ENCODE measurements at regions not wholly inside any gene's neighbourhood (a gene's known extent, or its start where the extent isn't known, plus 50 kb on each side); places are given as distances from the start of the nearest gene placed in this dataset.
"Not testable (repeated sequence)": the region's sequence is repeated elsewhere in the genome, so short reads cannot be mapped to it uniquely, and the experiment has no call there.

GRCh38 chr1:221878134-221878533, 136.2 kb upstream of the DUSP10 start:
- intact Hi-C loops (cut with DNase I) = no loop called here
- ATAC-seq (ENCODE audit: poor library complexity) (no peak), DNase-seq (no peak)

DNA sequence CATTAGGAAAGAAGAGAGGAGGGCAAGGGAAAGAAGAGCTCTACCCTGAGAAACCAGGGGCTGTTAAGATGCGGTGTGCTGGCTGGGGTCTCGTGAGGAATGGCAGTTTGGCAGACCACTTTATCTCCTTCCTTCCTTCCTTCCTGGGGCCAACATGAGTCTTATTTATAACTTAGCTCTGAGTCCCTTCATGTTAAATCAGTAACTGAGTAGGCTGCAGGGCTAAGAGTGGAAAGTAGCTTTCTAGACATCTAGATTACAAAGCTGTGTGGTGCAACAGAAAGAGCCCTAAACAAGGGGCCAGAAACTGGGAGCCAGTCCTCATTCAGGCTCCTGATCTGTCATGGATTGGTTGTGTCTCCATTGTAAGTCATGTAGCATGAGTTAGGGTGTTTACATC, 135.4 kb upstream of the DUSP10 start:
- intact Hi-C loops (cut with DNase I) = no loop called here
- no peak for DNase-seq

DNA sequence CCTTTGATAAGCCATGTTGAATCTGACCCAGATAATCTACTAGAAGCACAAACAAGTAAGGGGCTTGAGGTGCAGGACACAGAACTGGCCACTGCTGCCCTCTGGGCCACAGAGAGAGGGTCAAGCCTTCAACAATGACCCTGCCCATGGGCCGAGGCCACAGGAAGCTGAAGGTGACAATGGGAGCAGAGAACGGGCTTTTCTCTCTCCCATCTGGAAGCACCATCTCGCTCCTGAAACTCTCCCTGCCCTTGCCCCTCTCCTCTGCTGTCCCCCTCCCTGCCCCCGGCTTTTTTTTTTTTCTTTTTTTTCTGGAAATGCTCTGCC, 133.1 kb upstream of the DUSP10 start:
- intact Hi-C loops (cut with DNase I) = no loop called here
- no peak for ATAC-seq (ENCODE audit: poor library complexity)
- DNase-seq = no peak

More for the DNA sequence above, 135.4 kb upstream of the DUSP10 start:
- ATAC-seq (ENCODE audit: poor library complexity) = no peak

DNA sequence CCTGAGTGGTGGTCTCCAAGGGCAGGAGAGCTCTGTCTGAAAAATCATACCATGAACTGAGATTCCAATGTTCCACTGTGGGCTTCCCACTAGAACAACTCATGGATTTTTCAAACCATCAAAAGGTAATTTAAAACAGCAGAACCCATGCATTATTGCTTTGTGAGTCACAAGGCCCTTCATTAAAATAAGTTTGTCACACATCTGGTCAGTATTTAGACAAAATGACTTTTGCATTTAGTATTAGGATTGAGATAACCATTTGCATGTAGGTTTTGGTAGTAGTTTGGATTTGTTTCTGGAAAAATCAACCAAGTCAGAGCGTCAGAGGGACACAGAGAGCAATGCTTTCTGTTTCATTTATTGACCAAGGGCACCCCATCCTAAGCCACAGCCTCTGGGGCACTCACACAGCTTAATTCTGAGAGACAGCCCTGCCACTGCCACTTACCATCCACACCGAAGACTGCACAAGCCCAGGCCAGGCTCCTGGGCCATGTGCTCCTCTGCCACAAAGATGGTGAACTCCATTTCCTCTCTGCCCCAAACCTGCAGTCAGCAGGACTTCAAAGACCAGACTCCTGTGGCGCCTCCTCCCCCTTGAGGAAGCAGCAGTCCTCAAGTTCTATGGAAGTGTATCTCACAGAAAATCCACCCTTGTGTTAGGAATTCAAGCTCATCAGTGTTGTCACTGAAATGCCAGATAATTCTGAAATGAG, 132.6 kb upstream of the DUSP10 start:
- DNase-seq (no peak), ATAC-seq (ENCODE audit: poor library complexity) (no peak)
- intact Hi-C loops (cut with DNase I) = no loop called here

GRCh38 chr1:221873673-221874072, 131.8 kb upstream of the DUSP10 start:
- intact Hi-C loops (cut with DNase I) = no loop called here
- DNase-seq = no peak
- ATAC-seq (ENCODE audit: poor library complexity) = no peak

DNA sequence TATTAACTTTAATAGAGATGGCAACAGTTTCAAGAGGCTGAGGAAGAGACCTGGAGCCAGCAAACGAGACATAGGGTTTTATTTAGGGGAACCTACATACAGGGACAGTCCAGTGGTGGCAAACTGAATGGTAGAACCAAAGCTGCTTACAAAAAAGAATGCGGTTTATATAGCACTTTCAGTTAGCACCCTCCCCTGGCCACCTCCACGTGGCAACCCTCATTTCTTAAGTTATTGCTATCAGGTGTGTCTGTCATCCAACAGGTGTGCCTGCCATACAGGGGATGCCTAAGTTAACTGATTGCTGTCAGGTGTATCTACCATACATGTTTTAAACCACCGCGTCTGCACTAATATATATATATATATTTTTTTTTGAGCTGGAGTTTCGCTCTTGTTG, 129.2 kb upstream of the DUSP10 start:
- intact Hi-C loops (cut with DNase I) = no loop called here

GRCh38 chr1:221869779-221870178, 127.9 kb upstream of the DUSP10 start:
- intact Hi-C loops (cut with DNase I) = no loop called here
- DNase-seq (no peak), ATAC-seq (ENCODE audit: poor library complexity) (no peak)

More for the DNA sequence above, 129.2 kb upstream of the DUSP10 start:
- DNase-seq (no peak), ATAC-seq (ENCODE audit: poor library complexity) (no peak)

DNA sequence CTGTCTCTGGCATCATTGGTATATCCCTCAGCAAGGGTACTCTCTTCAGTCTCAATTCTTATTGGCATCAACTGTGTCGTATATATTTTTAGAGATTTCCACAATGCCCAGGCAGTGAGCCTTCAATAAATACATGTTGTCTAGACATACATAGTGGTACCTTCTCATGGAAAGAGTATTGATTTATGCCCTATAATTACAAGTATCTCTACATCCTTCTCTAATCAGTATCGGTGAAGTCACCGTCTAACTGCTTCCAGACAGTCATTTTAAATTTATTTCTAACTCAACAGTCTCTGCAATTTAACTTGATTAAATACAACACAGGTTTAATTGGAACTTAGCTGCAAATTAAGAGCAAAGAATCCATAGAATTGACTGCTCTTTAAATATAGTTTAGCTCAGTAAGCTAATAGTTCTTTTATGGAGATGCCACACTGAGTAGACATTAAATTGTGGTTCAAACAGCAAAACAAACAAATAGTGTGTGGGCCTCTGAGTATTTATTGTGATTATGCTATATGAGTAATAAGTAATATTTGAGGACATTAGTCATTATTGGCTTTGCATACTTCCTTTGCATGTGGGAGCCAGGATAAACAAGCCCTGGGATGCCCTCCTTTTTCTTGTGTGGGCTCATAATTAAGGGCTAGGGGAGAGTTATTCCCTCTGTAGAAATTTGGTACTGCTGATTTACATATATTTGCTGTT, 126.9 kb upstream of the DUSP10 start:
- no peak for ATAC-seq (ENCODE audit: poor library complexity)
- intact Hi-C loops (cut with DNase I) = no loop called here
- DNase-seq = no peak

DNA sequence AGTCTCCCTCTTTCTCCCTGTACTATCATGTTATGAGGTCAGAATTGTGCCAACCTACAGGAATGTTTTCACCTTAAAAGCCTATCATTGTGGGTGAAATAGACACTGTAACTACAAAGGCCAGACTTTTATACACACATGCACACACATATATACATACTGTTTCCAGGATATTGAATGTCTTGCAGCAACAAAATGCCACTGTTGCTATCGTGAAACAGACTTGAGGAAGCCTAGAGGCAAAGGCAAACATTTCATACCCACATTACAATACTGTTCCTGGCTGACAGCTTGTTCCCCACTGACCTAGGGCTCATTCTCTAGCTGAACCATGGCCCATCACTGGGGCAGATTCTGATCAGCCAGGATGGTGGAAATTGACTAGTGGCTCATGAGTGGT, 125.1 kb upstream of the DUSP10 start:
- DNase-seq (no peak), ATAC-seq (ENCODE audit: poor library complexity) (no peak)
- intact Hi-C loops (cut with DNase I) = no loop called here

GRCh38 chr1:221865808-221866207, 123.9 kb upstream of the DUSP10 start:
- no peak for DNase-seq
- ATAC-seq (ENCODE audit: poor library complexity) = no peak
- intact Hi-C loops (cut with DNase I) = no loop called here

DNA sequence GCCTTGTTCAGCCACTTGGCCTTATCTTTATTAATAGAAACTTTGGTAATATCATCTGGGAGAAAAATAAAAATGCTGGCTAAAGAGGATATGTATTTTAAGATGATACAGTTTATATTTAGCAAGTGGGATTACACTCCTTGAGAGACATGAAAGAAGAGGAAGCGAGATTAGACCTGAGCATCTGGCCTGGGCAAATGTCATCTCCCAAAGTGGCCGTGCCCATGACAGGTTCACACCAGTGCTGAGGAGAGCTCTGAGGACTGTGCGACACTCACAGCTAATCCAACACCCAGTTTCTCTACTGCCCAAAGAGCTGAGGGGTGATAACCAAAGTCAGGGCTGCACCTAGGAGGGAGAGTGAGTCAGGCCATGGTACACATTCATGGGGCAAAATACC, 121.7 kb upstream of the DUSP10 start:
- intact Hi-C loops (cut with DNase I) = no loop called here
- ATAC-seq (ENCODE audit: poor library complexity) (no peak), DNase-seq (no peak)

DNA sequence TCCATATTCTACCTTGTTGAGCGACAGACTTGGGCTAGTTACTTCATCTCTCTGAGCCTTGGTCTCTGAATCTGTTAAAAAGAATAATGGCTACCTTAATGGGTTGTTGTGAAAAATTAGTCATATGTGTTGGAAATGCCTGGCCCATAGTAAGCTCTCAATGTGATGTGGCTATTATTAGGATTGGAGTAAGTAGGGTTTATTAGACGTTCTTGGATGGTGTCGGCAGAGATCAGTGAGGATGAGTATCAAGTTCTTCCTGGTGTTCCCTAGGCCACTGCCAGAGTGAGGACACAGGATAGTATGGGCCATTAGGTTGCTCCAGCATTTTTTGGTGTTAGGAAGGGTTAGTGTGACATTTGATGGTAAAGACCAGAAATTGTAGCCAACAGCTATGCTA, 121.1 kb upstream of the DUSP10 start:
- intact Hi-C loops (cut with DNase I) = no loop called here
- DNase-seq = no peak
- no peak for ATAC-seq (ENCODE audit: poor library complexity)

DNA sequence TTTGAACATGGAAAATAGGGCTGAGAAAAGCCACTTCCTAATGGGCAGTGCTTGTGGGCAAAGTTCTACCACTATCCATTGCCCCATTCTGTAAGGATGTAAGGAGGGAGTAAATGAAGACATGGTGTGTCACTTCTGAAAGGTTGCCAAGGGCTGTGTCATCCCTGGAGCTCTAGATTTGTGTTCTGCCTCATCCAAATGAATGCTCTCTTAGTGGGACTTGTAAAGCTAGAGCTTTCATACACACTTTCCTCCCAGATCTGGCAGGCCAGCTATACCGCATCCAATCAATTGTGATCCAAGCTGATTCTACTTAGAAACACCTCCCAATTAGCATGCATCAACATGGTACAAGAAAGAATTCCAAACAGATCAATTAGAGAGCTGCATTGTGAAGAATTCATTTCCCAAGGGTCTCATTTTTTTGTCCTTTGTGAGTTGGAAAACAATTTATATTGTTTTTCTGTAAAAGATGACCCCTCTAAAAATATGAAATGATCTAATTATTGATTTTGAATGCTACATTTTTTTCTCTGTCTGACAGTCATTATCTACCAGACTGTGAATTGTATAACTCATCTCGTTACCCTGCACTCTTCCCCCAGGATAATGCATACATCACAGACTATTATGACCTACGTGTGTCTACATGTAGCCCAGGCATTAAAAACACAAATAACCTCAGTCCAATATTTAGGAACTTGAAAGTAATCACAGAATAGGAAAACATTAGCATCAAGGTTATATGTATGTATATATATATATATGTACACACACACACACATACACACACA, 117.1 kb upstream of the DUSP10 start:
- ATAC-seq (ENCODE audit: poor library complexity) = no peak
- DNase-seq = no peak
- intact Hi-C loops (cut with DNase I) = loop anchor here (10.0 kb wide), 1 partner anchor 46 kb away; no protein-coding TSS in a partner anchor

GRCh38 chr1:221857094-221857444, 115.2 kb upstream of the DUSP10 start:
- ATAC-seq (ENCODE audit: poor library complexity); DNase-seq: not testable (repeated sequence)
- intact Hi-C loops (cut with DNase I) = loop anchor here (10.0 kb wide), 1 partner anchor 48 kb away; no protein-coding TSS in a partner anchor

- intact Hi-C loops (cut with DNase I) = loop anchor here (10.0 kb wide), 1 partner anchor 48 kb away; no protein-coding TSS in a partner anchor
- ATAC-seq (ENCODE audit: poor library complexity) (no peak), DNase-seq (no peak)
Observed at GRCh38 chr1:221856228-221857093, 114.6 kb upstream of the DUSP10 start.

DNA sequence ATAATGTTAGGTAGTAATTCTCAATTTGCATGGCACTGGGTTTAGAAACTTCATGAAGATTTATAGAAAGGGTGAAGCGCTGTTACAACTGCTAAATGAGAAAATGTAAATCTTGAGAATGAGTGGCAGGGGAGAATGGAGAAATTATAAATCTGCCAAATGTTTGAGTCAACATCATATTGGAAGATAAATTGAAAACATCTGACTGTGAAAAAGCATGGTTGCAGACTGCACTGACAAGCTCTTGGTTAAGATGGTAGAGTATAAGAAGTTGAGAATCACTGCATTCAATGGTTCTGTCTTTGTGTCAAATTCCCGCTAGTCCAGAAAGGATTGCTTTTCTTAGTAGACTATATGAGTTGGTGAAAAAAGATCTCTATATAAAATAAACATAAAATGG, 113.3 kb upstream of the DUSP10 start:
- intact Hi-C loops (cut with DNase I) = loop anchor here (10.0 kb wide), 1 partner anchor 50 kb away; no protein-coding TSS in a partner anchor
- ATAC-seq (ENCODE audit: poor library complexity) (no peak), DNase-seq (no peak)

DNA sequence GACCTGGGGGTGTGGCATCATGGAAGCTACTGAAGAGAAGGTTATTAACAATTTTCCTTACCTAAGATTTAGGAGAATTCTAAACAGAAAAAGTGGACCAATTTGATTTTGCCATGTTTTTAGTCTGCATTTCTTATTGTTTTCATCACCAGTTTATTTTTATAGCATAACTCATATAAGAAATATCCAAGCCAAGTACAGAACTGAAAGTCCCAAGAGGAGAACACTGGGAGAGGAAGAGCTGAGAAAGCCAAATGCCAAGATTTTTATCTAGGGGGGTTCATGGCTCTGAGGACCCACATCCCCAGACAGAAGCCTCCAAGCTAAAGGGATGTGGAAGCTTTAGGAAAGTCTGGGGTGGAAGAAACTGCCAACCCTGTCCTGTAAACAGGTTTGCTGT, 109.4 kb upstream of the DUSP10 start:
- DNase-seq = no peak
- no peak for ATAC-seq (ENCODE audit: poor library complexity)
- intact Hi-C loops (cut with DNase I) = loop anchor here (10.0 kb wide), 1 partner anchor 53 kb away; no protein-coding TSS in a partner anchor

- DNase-seq (no peak), ATAC-seq (ENCODE audit: poor library complexity) (no peak)
- intact Hi-C loops (cut with DNase I) = loop anchor here (10.0 kb wide), 1 partner anchor 54 kb away; no protein-coding TSS in a partner anchor
Observed at GRCh38 chr1:221850470-221851187, 108.7 kb upstream of the DUSP10 start.
